ENCODE measurements at regions not wholly inside any gene's neighbourhood (a gene's known extent, or its start where the extent isn't known, plus 50 kb on each side); places are given as distances from the start of the nearest gene placed in this dataset.
"Not testable (repeated sequence)": the region's sequence is repeated elsewhere in the genome, so short reads cannot be mapped to it uniquely, and the experiment has no call there.

GRCh38 chr7:153158149-153158548 lies 398.6 kb downstream of the ACTR3B start:
- no peak overlapping the region for H3K4me3 Mint-ChIP-seq
- H3K36me3 Mint-ChIP-seq, result no peaks in the 10 kb centered on the region
- no peaks in the 10 kb centered on the region for H3K9me3 Mint-ChIP-seq (ENCODE audit: low read depth)
- H3K27ac Mint-ChIP-seq, result no peak overlapping the region
- CTCF ChIA-PET, result no interaction called here
- H3K27me3 Mint-ChIP-seq, result no peaks in the 10 kb centered on the region
- ATAC-seq (no peak), DNase-seq (no peak)
- no peaks in the 10 kb centered on the region for H3K4me1 Mint-ChIP-seq

- no peaks in the 10 kb centered on the region for H3K36me3 Mint-ChIP-seq
- H3K27me3 Mint-ChIP-seq, result no peaks in the 10 kb centered on the region
- DNase-seq (no peak), ATAC-seq (no peak)
- CTCF ChIA-PET, result no interaction called here
- H3K4me1 Mint-ChIP-seq, result no peaks in the 10 kb centered on the region
- no peak overlapping the region for H3K27ac Mint-ChIP-seq
- H3K4me3 Mint-ChIP-seq, result no peak overlapping the region
- H3K9me3 Mint-ChIP-seq (ENCODE audit: low read depth), result no peaks in the 10 kb centered on the region
These were observed 410.7 kb downstream of the ACTR3B start for GRCh38 chr7:153170287-153170686.

GRCh38 chr7:153185936-153186335 lies 426.4 kb downstream of the ACTR3B start:
- peaks cover 7% of the 10 kb centered on the region for H3K9me3 Mint-ChIP-seq (ENCODE audit: low read depth)

GRCh38 chr7:153188161-153188560 lies 428.6 kb downstream of the ACTR3B start:
- DNase-seq (no peak), ATAC-seq (no peak)
- H3K27me3 Mint-ChIP-seq, result no peaks in the 10 kb centered on the region
- no peaks in the 10 kb centered on the region for H3K4me1 Mint-ChIP-seq
- no peak overlapping the region for H3K4me3 Mint-ChIP-seq
- H3K27ac Mint-ChIP-seq, result no peak overlapping the region
- H3K9me3 Mint-ChIP-seq (ENCODE audit: low read depth), result peaks cover 7% of the 10 kb centered on the region
- CTCF ChIA-PET, result no interaction called here
- H3K36me3 Mint-ChIP-seq, result no peaks in the 10 kb centered on the region

More at GRCh38 chr7:153185936-153186335, 426.4 kb downstream of the ACTR3B start:
- H3K4me1 Mint-ChIP-seq, result no peaks in the 10 kb centered on the region
- H3K4me3 Mint-ChIP-seq, result no peak overlapping the region
- no peak overlapping the region for H3K27ac Mint-ChIP-seq
- no peaks in the 10 kb centered on the region for H3K27me3 Mint-ChIP-seq
- CTCF ChIA-PET, result no interaction called here
- DNase-seq, result no peak
- no peak for ATAC-seq
- H3K36me3 Mint-ChIP-seq, result no peaks in the 10 kb centered on the region

- Mint-ChIP-seq H3K4me3 (no peak overlapping the region), H3K27me3 (no peaks in the 10 kb centered on the region), H3K27ac (no peak overlapping the region), H3K9me3 (ENCODE audit: low read depth) (peaks cover 7% of the 10 kb centered on the region), H3K36me3 (no peaks in the 10 kb centered on the region), H3K4me1 (no peaks in the 10 kb centered on the region)
- ATAC-seq, result no peak
- CTCF ChIA-PET, result no interaction called here
- no peak for DNase-seq
These were observed 429.1 kb downstream of the ACTR3B start for GRCh38 chr7:153188630-153189029.

- Mint-ChIP-seq H3K27ac (no peak overlapping the region), H3K4me1 (no peaks in the 10 kb centered on the region), H3K36me3 (no peaks in the 10 kb centered on the region), H3K4me3 (no peak overlapping the region), H3K9me3 (ENCODE audit: low read depth) (peaks cover 4% of the 10 kb centered on the region), H3K27me3 (no peaks in the 10 kb centered on the region)
- ATAC-seq (no peak), DNase-seq (no peak)
- CTCF ChIA-PET, result no interaction called here
These were observed 430.9 kb downstream of the ACTR3B start for GRCh38 chr7:153190452-153190851.

GRCh38 chr7:153190986-153191385 lies 431.4 kb downstream of the ACTR3B start:
- DNase-seq (no peak), ATAC-seq (no peak)
- Mint-ChIP-seq H3K36me3 (no peaks in the 10 kb centered on the region), H3K27me3 (no peaks in the 10 kb centered on the region), H3K4me1 (no peaks in the 10 kb centered on the region), H3K4me3 (no peak overlapping the region), H3K27ac (no peak overlapping the region), H3K9me3 (ENCODE audit: low read depth) (peaks cover 4% of the 10 kb centered on the region)
- CTCF ChIA-PET, result no interaction called here

GRCh38 chr7:153193144-153193595 lies 433.6 kb downstream of the ACTR3B start:
- peaks cover 4% of the 10 kb centered on the region for H3K9me3 Mint-ChIP-seq (ENCODE audit: low read depth)
- no peak overlapping the region for H3K4me3 Mint-ChIP-seq
- CTCF ChIA-PET, result no interaction called here
- ATAC-seq (no peak), DNase-seq (no peak)
- no peaks in the 10 kb centered on the region for H3K4me1 Mint-ChIP-seq
- H3K27ac Mint-ChIP-seq, result no peak overlapping the region
- no peaks in the 10 kb centered on the region for H3K36me3 Mint-ChIP-seq
- no peaks in the 10 kb centered on the region for H3K27me3 Mint-ChIP-seq

- no peak for ATAC-seq
- no peak for DNase-seq
- CTCF ChIA-PET, result no interaction called here
- Mint-ChIP-seq H3K27me3 (no peaks in the 10 kb centered on the region), H3K27ac (no peak overlapping the region), H3K36me3 (no peaks in the 10 kb centered on the region), H3K4me3 (no peak overlapping the region), H3K4me1 (no peaks in the 10 kb centered on the region), H3K9me3 (ENCODE audit: low read depth) (peaks cover 20% of the 10 kb centered on the region)
These were observed 457.5 kb downstream of the ACTR3B start for GRCh38 chr7:153217032-153217431.

GRCh38 chr7:153224890-153225289 lies 465.3 kb downstream of the ACTR3B start:
- Mint-ChIP-seq H3K4me3 (no peak overlapping the region), H3K27me3 (no peaks in the 10 kb centered on the region), H3K9me3 (ENCODE audit: low read depth) (peaks cover 10% of the 10 kb centered on the region), H3K36me3 (no peaks in the 10 kb centered on the region), H3K4me1 (no peaks in the 10 kb centered on the region), H3K27ac (no peak overlapping the region)
- no peak for DNase-seq
- ATAC-seq, result no peak
- CTCF ChIA-PET, result no interaction called here

- H3K27me3 Mint-ChIP-seq; ATAC-seq; H3K9me3 Mint-ChIP-seq (ENCODE audit: low read depth); H3K4me3 Mint-ChIP-seq; DNase-seq; H3K36me3 Mint-ChIP-seq; H3K4me1 Mint-ChIP-seq; H3K27ac Mint-ChIP-seq; CTCF ChIA-PET: not testable (repeated sequence)
These were observed 485.6 kb downstream of the ACTR3B start for GRCh38 chr7:153245136-153245535.

GRCh38 chr7:153245809-153246208 lies 486.3 kb downstream of the ACTR3B start:
- no peak for ATAC-seq
- DNase-seq, result no peak
- CTCF ChIA-PET, result no interaction called here
- Mint-ChIP-seq H3K4me1 (no peaks in the 10 kb centered on the region), H3K27me3 (no peaks in the 10 kb centered on the region), H3K4me3 (no peak overlapping the region), H3K9me3 (ENCODE audit: low read depth) (no peaks in the 10 kb centered on the region), H3K36me3 (no peaks in the 10 kb centered on the region), H3K27ac (no peak overlapping the region)

- no peak for DNase-seq
- no peak for ATAC-seq
- no peaks in the 10 kb centered on the region for H3K36me3 Mint-ChIP-seq
- H3K4me3 Mint-ChIP-seq, result no peak overlapping the region
- H3K9me3 Mint-ChIP-seq (ENCODE audit: low read depth), result no peaks in the 10 kb centered on the region
- CTCF ChIA-PET, result no interaction called here
- no peaks in the 10 kb centered on the region for H3K4me1 Mint-ChIP-seq
- no peak overlapping the region for H3K27ac Mint-ChIP-seq
- no peaks in the 10 kb centered on the region for H3K27me3 Mint-ChIP-seq
These were observed 488.4 kb downstream of the ACTR3B start for GRCh38 chr7:153247926-153248325.

GRCh38 chr7:153258686-153259085 lies 499.1 kb downstream of the ACTR3B start:
- no peak for ATAC-seq
- H3K4me1 Mint-ChIP-seq, result no peaks in the 10 kb centered on the region
- no peaks in the 10 kb centered on the region for H3K36me3 Mint-ChIP-seq
- CTCF ChIA-PET, result no interaction called here
- H3K4me3 Mint-ChIP-seq, result no peak overlapping the region
- H3K9me3 Mint-ChIP-seq (ENCODE audit: low read depth), result no peaks in the 10 kb centered on the region
- no peak overlapping the region for H3K27ac Mint-ChIP-seq
- H3K27me3 Mint-ChIP-seq, result no peaks in the 10 kb centered on the region
- no peak for DNase-seq

- DNase-seq, result no peak
- Mint-ChIP-seq H3K9me3 (ENCODE audit: low read depth) (peaks cover 10% of the 10 kb centered on the region), H3K27ac (no peak overlapping the region), H3K27me3 (no peaks in the 10 kb centered on the region), H3K4me1 (no peaks in the 10 kb centered on the region), H3K36me3 (no peaks in the 10 kb centered on the region), H3K4me3 (no peak overlapping the region)
- CTCF ChIA-PET, result no interaction called here
- ATAC-seq, result no peak
These were observed 516.8 kb downstream of the ACTR3B start for GRCh38 chr7:153276394-153276793.

Measured in activated CD8-positive, alpha-beta memory T cell treated with anti-CD3 and anti-CD28 coated beads, Interleukin-2, amount 10 ng/mL, durations not matched to agents 7 days and 5 days (primary cell).